WTC11 (cell line): ENCODE measurements at regions not wholly inside any gene's neighbourhood (a gene's known extent, or its start where the extent isn't known, plus 50 kb on each side); places are given as distances from the start of the nearest gene placed in this dataset.

Experiments
- ATAC-seq: fragments of 200-7000 bp; cut with Tn5 transposase; 2 replicates; pipeline ENCODE4 v1.10.0; 2021; ENCODE audit warnings: mild to moderate bottlenecking, moderate library complexity
- CTCF ChIA-PET: fragments of 300-600 bp; sonication (Branson Sonifier 250); formaldehyde crosslinking; loops from one replicate; lab custom pipeline; 2021; ENCODE audit warnings: antibody characterized with exemption; lab: Charles Lee
- POLR2A ChIA-PET: fragments of 350-600 bp; sonication (Branson Sonifier 250); formaldehyde crosslinking; loops from one replicate; lab custom pipeline; 2021; ENCODE audit warnings: antibody characterized with exemption; lab: Charles Lee
- DNase-seq: peaks from one replicate; pipeline ENCODE4 v3.0.0; 2021; ENCODE audit warnings: low spot score
- H3K27ac Mint-ChIP-seq: 2 replicates; pipeline ENCODE4 v1.8.0; 2021; ENCODE audit warnings: mixed read lengths
- H3K27me3 Mint-ChIP-seq: 2 replicates; pipeline ENCODE4 v1.8.0; 2021; ENCODE audit warnings: low read depth, mild to moderate bottlenecking, moderate library complexity, mixed read lengths
- H3K36me3 Mint-ChIP-seq: 2 replicates; pipeline ENCODE4 v1.8.0; 2021; ENCODE audit warnings: mixed read lengths
- H3K4me1 Mint-ChIP-seq: 2 replicates; pipeline ENCODE4 v1.8.0; 2022; ENCODE audit warnings: mixed read lengths
- H3K4me3 Mint-ChIP-seq: 2 replicates; pipeline ENCODE4 v1.8.0; 2021; ENCODE audit warnings: mild to moderate bottlenecking, moderate library complexity, mixed read lengths
- H3K9me3 Mint-ChIP-seq: 2 replicates; pipeline ENCODE4 v1.8.0; 2021; ENCODE audit warnings: mixed read lengths
- ARID4B ChIP-seq: sonication (generic); formaldehyde crosslinking; IDR thresholded peaks from 2 replicates; pipeline ENCODE4 v1.8.0; 2023; ENCODE audit warnings: missing genetic modification reagents, mild to moderate bottlenecking, borderline replicate concordance
- CDX4 ChIP-seq: fragments of 250-450 bp; sonication (Bioruptor Pico); IDR thresholded peaks from 2 replicates; pipeline ENCODE4 v1.9.0; 2021; ENCODE audit warnings: moderate library complexity, mild to moderate bottlenecking, inconsistent platforms, borderline replicate concordance
- CREM ChIP-seq: sonication (generic); formaldehyde crosslinking; IDR thresholded peaks from 2 replicates; pipeline ENCODE4 v1.8.1; 2022; ENCODE audit warnings: mild to moderate bottlenecking, missing genetic modification reagents, moderate library complexity
- ETV6 ChIP-seq: sonication (generic); formaldehyde crosslinking; IDR thresholded peaks from 2 replicates; pipeline ENCODE4 v1.8.1; 2022; ENCODE audit warnings: mild to moderate bottlenecking, missing genetic modification reagents
- FOXJ3 ChIP-seq: sonication (generic); formaldehyde crosslinking; IDR thresholded peaks from 2 replicates; pipeline ENCODE4 v1.9.0; 2021; ENCODE audit warnings: missing genetic modification reagents, mild to moderate bottlenecking, borderline replicate concordance
- GABPB1 ChIP-seq: sonication (generic); formaldehyde crosslinking; IDR thresholded peaks from 2 replicates; pipeline ENCODE4 v1.8.1; 2023; ENCODE audit warnings: mild to moderate bottlenecking, missing genetic modification reagents
- IRF2 ChIP-seq: sonication (generic); formaldehyde crosslinking; IDR thresholded peaks from 2 replicates; pipeline ENCODE4 v1.8.0; 2022; ENCODE audit warnings: low read depth, missing genetic modification reagents, borderline replicate concordance
- MXD4 ChIP-seq: fragments of 250-450 bp; sonication (Bioruptor Pico); IDR thresholded peaks from 2 replicates; pipeline ENCODE4 v1.8.0; 2021; ENCODE audit warnings: mild to moderate bottlenecking, moderate library complexity, borderline replicate concordance
- NFATC4 ChIP-seq: fragments of 250-450 bp; sonication (Bioruptor Pico); IDR thresholded peaks from 2 replicates; pipeline ENCODE4 v1.9.0; 2021; ENCODE audit warnings: mild to moderate bottlenecking
- OVOL2 ChIP-seq: fragments of 250-450 bp; sonication (Bioruptor Pico); IDR thresholded peaks from 2 replicates; pipeline ENCODE4 v1.9.0; 2021; ENCODE audit warnings: mild to moderate bottlenecking, borderline replicate concordance
- PRDM15 ChIP-seq: sonication (generic); formaldehyde crosslinking; IDR thresholded peaks from 2 replicates; pipeline ENCODE4 v1.8.0; 2022; ENCODE audit warnings: missing genetic modification reagents
- PRRX2 ChIP-seq: fragments of 250-450 bp; sonication (Bioruptor Pico); IDR thresholded peaks from 2 replicates; pipeline ENCODE4 v1.8.0; 2021; ENCODE audit warnings: mild to moderate bottlenecking
- RELA ChIP-seq: sonication (generic); formaldehyde crosslinking; IDR thresholded peaks from 2 replicates; pipeline ENCODE4 v1.8.1; 2022; ENCODE audit warnings: missing genetic modification reagents, mild to moderate bottlenecking, borderline replicate concordance
- STAT6 ChIP-seq: sonication (generic); formaldehyde crosslinking; conservative IDR thresholded peaks from 2 replicates; pipeline ENCODE4 v1.8.1; 2023; ENCODE audit warnings: mild to moderate bottlenecking, low read depth, missing genetic modification reagents, moderate library complexity
- USF1 ChIP-seq: sonication (generic); formaldehyde crosslinking; IDR thresholded peaks from 2 replicates; pipeline ENCODE4 v1.8.0; 2022; ENCODE audit warnings: mild to moderate bottlenecking, missing genetic modification reagents
- ZMAT4 ChIP-seq: fragments of 250-450 bp; sonication (Bioruptor Pico); IDR thresholded peaks from 2 replicates; pipeline ENCODE4 v1.9.0; 2021; ENCODE audit warnings: mild to moderate bottlenecking
- ZNF263 ChIP-seq: sonication (generic); formaldehyde crosslinking; IDR thresholded peaks from 2 replicates; pipeline ENCODE4 v1.8.1; 2022; ENCODE audit warnings: low read depth, mild to moderate bottlenecking, moderate library complexity, missing genetic modification reagents
- ZNF423 ChIP-seq: fragments of 250-450 bp; sonication (Bioruptor Pico); IDR thresholded peaks from 2 replicates; pipeline ENCODE4 v2.1.2; 2022; ENCODE audit warnings: mild to moderate bottlenecking, moderate library complexity
- ZNF532 ChIP-seq: fragments of 250-450 bp; sonication (Bioruptor Pico); IDR thresholded peaks from 2 replicates; pipeline ENCODE4 v1.9.0; 2021; ENCODE audit warnings: mild to moderate bottlenecking, borderline replicate concordance

GRCh38 chr5:61730866-61731265 lies 398.8 kb downstream of the ZSWIM6 start:
- POLR2A ChIA-PET, result no interaction called here
- peaks cover 20% of the 10 kb centered on the region for H3K27me3 Mint-ChIP-seq
- no peak for TF ChIP-seq IRF2 (CRISPR knock-in tag)
- TF ChIP-seq ZNF423 (CRISPR knock-in tag), result no peak
- no peak for TF ChIP-seq PRDM15 (CRISPR knock-in tag)
- TF ChIP-seq CDX4, result no peak
- no peak for TF ChIP-seq CREM (CRISPR knock-in tag)
- no peak for TF ChIP-seq MXD4 (CRISPR knock-in tag)
- no peak for TF ChIP-seq ETV6 (CRISPR knock-in tag)
- no peak for TF ChIP-seq RELA (CRISPR knock-in tag)
- TF ChIP-seq FOXJ3, result no peak
- TF ChIP-seq GABPB1 (CRISPR knock-in tag), result no peak
- TF ChIP-seq ZNF263, result no peak
- no peak for TF ChIP-seq OVOL2 (CRISPR knock-in tag)
- no peak for TF ChIP-seq ZNF532 (CRISPR knock-in tag)
- no peak for TF ChIP-seq ZMAT4 (CRISPR knock-in tag)
- TF ChIP-seq STAT6 (CRISPR knock-in tag), result no peak
- no peak for TF ChIP-seq ARID4B (CRISPR knock-in tag)
- no peak for TF ChIP-seq NFATC4 (CRISPR knock-in tag)
- no peak for TF ChIP-seq USF1 (CRISPR knock-in tag)
- no peak for TF ChIP-seq PRRX2 (CRISPR knock-in tag)

More at GRCh38 chr5:61730866-61731265, 398.8 kb downstream of the ZSWIM6 start:
- no peak overlapping the region for H3K4me3 Mint-ChIP-seq
- no peaks in the 10 kb centered on the region for H3K9me3 Mint-ChIP-seq
- H3K27ac Mint-ChIP-seq, result no peak overlapping the region
- ATAC-seq (no peak), DNase-seq (no peak)
- H3K4me1 Mint-ChIP-seq, result peaks cover 50% of the 10 kb centered on the region
- H3K36me3 Mint-ChIP-seq, result no peaks in the 10 kb centered on the region
- CTCF ChIA-PET, result interaction anchor here (0.7 to 1.3 kb wide), 2 partner anchors 38 to 72 kb away, joined by 3 to 7 read pairs; no protein-coding TSS in a partner anchor
